Fibroblast of lung (primary cell): ENCODE measurements at regions not wholly inside any gene's neighbourhood (a gene's known extent, or its start where the extent isn't known, plus 50 kb on each side); places are given as distances from the start of the nearest gene placed in this dataset.

Source experiments
- DNase-seq, 2 donors: peaks; one replicate each; pipeline versions ENCODE4 v3.0.0 to v3.0.0-alpha.2; 2010; ENCODE audit warnings: low read depth in 2 of 2
- H2AFZ ChIP-seq: 2 replicates; pipeline ENCODE4 v1.5.1; 2012; ENCODE audit warnings: low read length, control low read depth, inconsistent platforms
- H3K27ac ChIP-seq: 2 replicates; pipeline ENCODE4 v1.5.1; 2011; ENCODE audit warnings: low read length, control low read depth; ENCODE audit not compliant: insufficient read depth
- H3K27me3 ChIP-seq: 2 replicates; pipeline ENCODE4 v1.5.1; 2011; ENCODE audit warnings: mild to moderate bottlenecking, low read length; ENCODE audit not compliant: control insufficient read depth, insufficient read depth
- H3K36me3 ChIP-seq: 2 replicates; pipeline ENCODE4 v1.5.1; 2011; ENCODE audit warnings: low read length; ENCODE audit not compliant: control insufficient read depth, insufficient read depth
- H3K4me1 ChIP-seq: 2 replicates; pipeline ENCODE4 v1.5.1; 2011; ENCODE audit warnings: low read length; ENCODE audit not compliant: control insufficient read depth, insufficient read depth; ENCODE audit errors: extremely low read depth
- H3K4me2 ChIP-seq: 2 replicates; pipeline ENCODE4 v1.5.1; 2011; ENCODE audit warnings: low read length, control low read depth; ENCODE audit not compliant: insufficient read depth; ENCODE audit errors: extremely low read depth
- H3K4me3 ChIP-seq, 4 experiments: fragments of 200-600 bp in 1 of 4; sonication (generic) in 1 of 4; replicated peaks in 1 of 4; 2 replicates each; pipeline ENCODE4 v1.5.1; 2011 to 2016; ENCODE audit warnings: low read length in 4 of 4, low read depth in 3 of 4, mild to moderate bottlenecking in 3 of 4, control low read depth in 2 of 4, inconsistent platforms in 1 of 4, mixed read lengths in 1 of 4; ENCODE audit not compliant: insufficient read depth in 1 of 4; ENCODE audit errors: control extremely low read depth in 1 of 4
- H3K79me2 ChIP-seq: 2 replicates; pipeline ENCODE4 v1.5.1; 2012; ENCODE audit warnings: mild to moderate bottlenecking, low read length, inconsistent platforms; ENCODE audit not compliant: control insufficient read depth, insufficient read depth
- H3K9ac ChIP-seq: 2 replicates; pipeline ENCODE4 v1.5.1; 2011; ENCODE audit warnings: mild to moderate bottlenecking, low read length, control low read depth; ENCODE audit not compliant: insufficient read depth
- H3K9me3 ChIP-seq: 2 replicates; pipeline ENCODE4 v1.5.1; 2012; ENCODE audit warnings: low read depth, low read length; ENCODE audit not compliant: control insufficient read depth, insufficient read depth
- H4K20me1 ChIP-seq: 2 replicates; pipeline ENCODE4 v1.5.1; 2011; ENCODE audit warnings: low read length; ENCODE audit not compliant: control insufficient read depth, insufficient read depth; ENCODE audit errors: extremely low read depth
- CTCF ChIP-seq, 2 donors: IDR thresholded peaks in 1 of 2; conservative IDR thresholded peaks in 1 of 2; 1 replicate in 1 of 2; 2 replicates in 1 of 2; pipeline ENCODE4 v1.5.1; 2011 to 2012; ENCODE audit warnings: low read length in 2 of 2, control low read depth in 1 of 2, inconsistent platforms in 1 of 2, low read depth in 1 of 2, mild to moderate bottlenecking in 1 of 2
- EZH2 ChIP-seq: IDR thresholded peaks from 2 replicates; pipeline ENCODE4 v1.5.1; 2012; ENCODE audit warnings: low read length, control low read depth, mild to moderate bottlenecking; ENCODE audit errors: missing control alignments

DNA sequence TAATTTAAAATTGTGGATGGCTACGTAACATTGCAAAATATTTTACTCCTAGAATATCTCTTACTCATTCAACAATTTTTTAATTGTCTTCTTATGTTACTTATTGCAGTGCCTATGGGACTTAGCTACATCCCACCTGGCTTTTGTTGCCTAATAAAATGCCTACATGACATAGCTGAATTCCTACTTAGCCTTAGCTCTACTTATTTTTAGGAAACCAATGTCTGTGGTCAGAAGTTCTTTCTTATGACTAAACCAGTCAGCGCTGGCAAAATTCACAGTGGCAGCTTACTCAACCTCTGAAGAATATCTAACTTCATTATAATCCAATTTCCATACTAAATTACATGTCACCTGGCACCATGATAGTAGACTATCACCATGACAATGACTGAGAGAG is 1612.4 kb upstream of the LRRTM3 start:
- no peak overlapping the region for H3K4me2 ChIP-seq
- H3K9me3 ChIP-seq, result no peaks in the 10 kb centered on the region
- no peak overlapping the region for H2AFZ ChIP-seq
- H3K27ac ChIP-seq, result no peak overlapping the region
- TF ChIP-seq EZH2, result no peak
- no peaks in the 10 kb centered on the region for H3K79me2 ChIP-seq
- H3K27me3 ChIP-seq, result no peaks in the 10 kb centered on the region
- H3K36me3 ChIP-seq, result no peaks in the 10 kb centered on the region
- no peaks in the 10 kb centered on the region for H4K20me1 ChIP-seq
- no peaks in the 10 kb centered on the region for H3K4me1 ChIP-seq
- H3K4me3 ChIP-seq, result no peak overlapping the region
- DNase-seq, result peak; percentile 2 to 63
- no peak overlapping the region for H3K9ac ChIP-seq

DNA sequence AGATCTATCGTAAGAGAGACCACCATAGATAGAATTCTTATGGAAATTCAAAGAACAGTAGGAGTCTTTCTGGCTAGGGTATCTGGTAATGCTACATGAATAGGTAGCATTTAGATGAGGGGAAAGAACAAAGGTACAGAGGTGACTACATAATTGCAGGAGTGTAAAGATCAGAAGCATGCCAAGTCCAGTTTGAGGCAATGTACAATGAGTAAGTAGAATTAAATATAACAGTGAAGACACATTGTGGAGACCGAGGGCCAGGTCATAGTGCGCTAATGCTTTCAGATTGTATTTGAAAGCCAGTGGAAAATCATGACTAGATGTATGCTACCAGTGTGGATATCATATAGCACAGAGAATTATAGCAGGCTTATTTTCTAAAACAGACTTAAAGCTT is 1611.6 kb upstream of the LRRTM3 start:
- Histone ChIP-seq H2AFZ (no peak overlapping the region), H3K4me2 (no peak overlapping the region), H3K4me3 (no peak overlapping the region), H3K9ac (no peak overlapping the region), H3K27ac (no peak overlapping the region), H3K79me2 (no peaks in the 10 kb centered on the region), H4K20me1 (no peaks in the 10 kb centered on the region), H3K27me3 (no peaks in the 10 kb centered on the region), H3K36me3 (no peaks in the 10 kb centered on the region), H3K4me1 (no peaks in the 10 kb centered on the region), H3K9me3 (no peaks in the 10 kb centered on the region)
- TF ChIP-seq CTCF (conservative IDR thresholded peaks at IDR 0.05 in 1 of 2, IDR thresholded peaks at IDR 0.05 in 1 of 2; ENCODE audit: low read depth in 1 of 2, low read length in 2 of 2), result no peak
- TF ChIP-seq EZH2, result no peak
- DNase-seq, result no peak

GRCh38 chr10:65319493-65319892 is 1606.3 kb upstream of the LRRTM3 start:
- DNase-seq, result no peak
- Histone ChIP-seq H3K4me2 (no peak overlapping the region), H3K4me3 (no peak overlapping the region), H3K9ac (no peak overlapping the region), H3K27me3 (no peaks in the 10 kb centered on the region), H4K20me1 (no peaks in the 10 kb centered on the region), H3K9me3 (no peaks in the 10 kb centered on the region), H2AFZ (no peak overlapping the region), H3K36me3 (no peaks in the 10 kb centered on the region), H3K79me2 (no peaks in the 10 kb centered on the region), H3K4me1 (no peaks in the 10 kb centered on the region), H3K27ac (no peak overlapping the region)
- TF ChIP-seq EZH2, result no peak
- TF ChIP-seq CTCF (conservative IDR thresholded peaks at IDR 0.05 in 1 of 2, IDR thresholded peaks at IDR 0.05 in 1 of 2; ENCODE audit: low read depth in 1 of 2, low read length in 2 of 2), result no peak
